Brain microvascular endothelial cell (primary cell): ENCODE measurements at regions not wholly inside any gene's neighbourhood (a gene's known extent, or its start where the extent isn't known, plus 50 kb on each side); places are given as distances from the start of the nearest gene placed in this dataset.

Experiments used
- DNase-seq: peaks from one replicate; pipeline ENCODE4 v3.0.0-alpha.2; 2020
- H3K27ac ChIP-seq: fragments of 250-450 bp; sonication (Bioruptor Pico); 2 replicates; pipeline ENCODE4 v1.5.1; 2020; ENCODE audit warnings: mild to moderate bottlenecking, moderate library complexity
- H3K27me3 ChIP-seq: fragments of 250-450 bp; sonication (Bioruptor Pico); replicated peaks from 2 replicates; pipeline ENCODE4 v1.5.1; 2020; ENCODE audit warnings: mild to moderate bottlenecking
- H3K36me3 ChIP-seq: fragments of 250-450 bp; sonication (Bioruptor Pico); replicated peaks from 2 replicates; pipeline ENCODE4 v1.5.1; 2020; ENCODE audit warnings: mild to moderate bottlenecking
- H3K4me3 ChIP-seq: 2 replicates; pipeline ENCODE4 v1.5.1; 2011; ENCODE audit warnings: low read depth, mild to moderate bottlenecking, control low read depth, low read length, moderate library complexity
- in situ Hi-C: cut with HindIII; loops from 2 replicates; pipeline ENCODE4 v1.10.0; 2017; ENCODE audit warnings: low sequenced_read_pairs, low pct_ligation_motif_present
- TF ChIP-seq, protein P1 (sequence below): IDR thresholded peaks from 2 replicates; pipeline ENCODE4 v1.5.1; 2011; ENCODE audit warnings: low read depth, mild to moderate bottlenecking, moderate library complexity, low read length, control low read depth, inconsistent platforms; ENCODE audit errors: missing control alignments

DNA sequence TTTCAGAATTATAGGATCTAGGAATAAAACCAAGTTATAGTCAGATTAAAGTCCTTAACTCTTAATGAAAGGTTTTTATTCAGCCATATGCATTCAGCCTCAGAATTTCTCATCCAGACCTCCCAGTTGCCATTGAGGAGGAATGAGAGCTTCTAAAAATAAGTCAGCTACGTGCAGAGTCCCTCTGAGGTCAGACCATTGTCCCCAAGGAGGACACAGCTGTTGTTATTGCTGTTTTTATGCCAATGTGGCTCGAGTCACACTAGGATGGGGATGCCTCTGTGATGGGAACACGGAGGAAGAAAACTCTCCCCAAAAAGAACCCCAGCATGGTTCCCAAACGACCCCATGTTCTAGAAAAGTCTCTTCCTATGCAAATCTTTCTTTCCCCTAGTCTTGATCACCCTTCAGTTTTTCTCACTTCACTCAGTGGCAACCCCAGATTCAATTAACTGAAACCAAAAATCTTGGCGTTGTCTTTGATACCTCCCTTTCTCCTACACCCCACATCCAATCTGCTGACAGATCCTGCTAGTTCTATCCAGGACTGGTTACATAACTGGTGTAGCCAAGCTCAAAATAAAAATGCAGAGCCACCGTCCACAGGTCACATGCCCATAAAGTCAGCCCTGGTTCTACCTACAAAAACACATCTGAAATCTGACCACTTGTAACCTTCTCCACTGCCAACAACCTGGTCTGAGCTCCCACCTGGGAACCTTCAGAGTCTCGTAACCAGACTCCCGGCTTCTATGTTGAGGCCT lies 138.2 kb upstream of the ERCC4 start:
- Histone ChIP-seq H3K27me3 (no peaks in the 10 kb centered on the region), H3K27ac (no peak overlapping the region), H3K4me3 (no peak overlapping the region), H3K36me3 (no peaks in the 10 kb centered on the region)
- in situ Hi-C loops = no loop called here
- TF ChIP-seq, protein P1, sequence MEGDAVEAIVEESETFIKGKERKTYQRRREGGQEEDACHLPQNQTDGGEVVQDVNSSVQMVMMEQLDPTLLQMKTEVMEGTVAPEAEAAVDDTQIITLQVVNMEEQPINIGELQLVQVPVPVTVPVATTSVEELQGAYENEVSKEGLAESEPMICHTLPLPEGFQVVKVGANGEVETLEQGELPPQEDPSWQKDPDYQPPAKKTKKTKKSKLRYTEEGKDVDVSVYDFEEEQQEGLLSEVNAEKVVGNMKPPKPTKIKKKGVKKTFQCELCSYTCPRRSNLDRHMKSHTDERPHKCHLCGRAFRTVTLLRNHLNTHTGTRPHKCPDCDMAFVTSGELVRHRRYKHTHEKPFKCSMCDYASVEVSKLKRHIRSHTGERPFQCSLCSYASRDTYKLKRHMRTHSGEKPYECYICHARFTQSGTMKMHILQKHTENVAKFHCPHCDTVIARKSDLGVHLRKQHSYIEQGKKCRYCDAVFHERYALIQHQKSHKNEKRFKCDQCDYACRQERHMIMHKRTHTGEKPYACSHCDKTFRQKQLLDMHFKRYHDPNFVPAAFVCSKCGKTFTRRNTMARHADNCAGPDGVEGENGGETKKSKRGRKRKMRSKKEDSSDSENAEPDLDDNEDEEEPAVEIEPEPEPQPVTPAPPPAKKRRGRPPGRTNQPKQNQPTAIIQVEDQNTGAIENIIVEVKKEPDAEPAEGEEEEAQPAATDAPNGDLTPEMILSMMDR = no peak
- no peak for DNase-seq

DNA sequence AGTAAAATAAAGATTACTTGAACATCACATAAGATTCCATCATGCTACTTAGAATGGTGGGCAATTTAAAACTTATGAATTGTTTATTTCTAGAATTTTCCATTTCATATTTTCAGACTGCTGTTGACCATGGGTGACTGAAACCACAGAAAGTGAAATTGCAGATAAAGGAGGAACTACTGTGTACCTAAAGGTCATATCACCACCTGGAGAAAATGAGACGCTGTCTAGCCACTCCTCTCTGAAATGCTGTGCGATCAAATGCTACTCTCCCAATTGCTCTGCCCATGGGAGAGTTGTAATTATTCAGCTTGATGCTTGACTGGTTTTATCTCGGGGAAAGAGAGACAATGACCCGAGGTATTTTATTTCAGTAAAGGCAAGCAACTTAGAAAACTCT lies 128.9 kb upstream of the ERCC4 start:
- no peak for DNase-seq
- Histone ChIP-seq H3K36me3 (no peaks in the 10 kb centered on the region), H3K27ac (no peak overlapping the region), H3K27me3 (no peaks in the 10 kb centered on the region), H3K4me3 (no peak overlapping the region)
- TF ChIP-seq, protein P1 = no peak
- in situ Hi-C loops = no loop called here

DNA sequence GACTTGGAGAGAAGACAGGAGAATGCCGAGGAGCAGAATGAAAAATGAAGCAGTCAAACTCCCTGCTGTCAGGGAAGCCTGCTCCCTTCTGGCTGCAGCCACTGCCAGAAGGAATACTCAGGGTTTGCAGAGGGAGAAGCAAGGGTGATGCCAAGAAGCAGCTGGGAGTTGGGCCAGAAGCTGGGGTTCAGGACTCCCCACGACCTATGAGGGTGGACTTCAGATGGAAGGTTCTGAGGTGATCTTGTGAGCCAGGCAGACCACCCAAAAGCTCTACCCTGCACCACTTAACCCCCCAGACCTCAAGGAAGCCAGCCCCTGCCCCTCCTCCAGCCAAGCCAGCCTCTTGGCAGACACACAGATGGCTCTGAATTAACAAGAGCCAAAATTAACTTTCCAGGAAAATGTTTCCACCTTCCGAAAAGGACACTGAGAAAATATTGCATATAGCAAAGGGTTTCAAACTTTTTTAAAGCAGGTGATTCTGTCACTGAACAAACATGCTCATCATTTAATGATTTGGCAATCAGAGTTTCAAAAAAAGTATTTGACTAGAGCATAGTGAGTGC lies 126.0 kb upstream of the ERCC4 start:
- in situ Hi-C loops = no loop called here
- TF ChIP-seq, protein P1 = no peak
- no peak for DNase-seq
- Histone ChIP-seq H3K27me3 (no peaks in the 10 kb centered on the region), H3K4me3 (no peak overlapping the region), H3K27ac (no peak overlapping the region), H3K36me3 (no peaks in the 10 kb centered on the region)

DNA sequence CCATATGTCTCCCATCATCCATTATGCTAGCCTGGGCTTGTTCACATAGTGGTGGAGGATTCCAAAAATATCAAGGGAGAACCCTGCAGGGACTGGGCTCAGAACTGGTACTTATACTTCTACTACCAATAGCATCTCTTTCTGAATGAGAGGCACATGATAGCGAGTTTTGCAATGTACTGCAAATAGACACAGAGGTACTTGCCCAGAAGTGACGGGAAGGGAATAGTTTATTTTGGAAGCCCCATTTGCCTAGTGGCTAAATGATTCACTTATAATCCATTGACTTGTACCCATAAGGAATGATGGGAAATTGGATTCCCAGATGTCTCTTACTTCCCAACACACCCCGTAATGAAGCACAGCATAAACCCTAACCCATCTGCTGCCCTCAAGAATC lies 124.8 kb upstream of the ERCC4 start:
- Histone ChIP-seq H3K27me3 (no peaks in the 10 kb centered on the region), H3K36me3 (no peaks in the 10 kb centered on the region), H3K27ac (no peak overlapping the region), H3K4me3 (no peak overlapping the region)
- no peak for DNase-seq
- TF ChIP-seq, protein P1 = no peak
- in situ Hi-C loops = no loop called here

DNA sequence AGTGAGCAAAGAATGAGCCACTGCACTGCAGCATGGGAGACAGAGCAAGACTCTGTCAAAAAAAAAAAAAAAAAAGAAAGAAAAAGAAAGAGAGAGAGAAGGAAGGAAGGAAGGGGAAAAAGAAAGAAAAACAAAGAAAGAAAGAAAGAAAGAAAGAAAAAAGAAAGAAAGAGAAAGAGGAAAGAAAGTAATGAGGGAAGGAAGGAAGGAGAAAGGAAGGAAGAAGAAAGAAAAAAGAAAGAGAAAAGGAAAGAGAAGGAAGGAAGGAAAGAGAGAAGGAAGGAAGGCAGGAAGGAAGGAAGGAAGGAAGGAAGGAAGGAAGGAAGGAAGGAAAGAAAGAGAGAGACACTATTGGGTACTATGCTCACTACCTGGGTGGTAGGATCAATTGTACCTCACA lies 122.2 kb upstream of the ERCC4 start:
- DNase-seq = no peak
- in situ Hi-C loops = no loop called here
- Histone ChIP-seq H3K4me3 (no peak overlapping the region), H3K27ac (no peak overlapping the region), H3K36me3 (no peaks in the 10 kb centered on the region), H3K27me3 (no peaks in the 10 kb centered on the region)
- TF ChIP-seq, protein P1 = no peak
